Putamen (tissue), 1 donor: ENCODE measurements at regions not wholly inside any gene's neighbourhood (a gene's known extent, or its start where the extent isn't known, plus 50 kb on each side); places are given as distances from the start of the nearest gene placed in this dataset.
"Not testable (repeated sequence)": the region's sequence is repeated elsewhere in the genome, so short reads cannot be mapped to it uniquely, and the experiment has no call there.

ENCODE experiments used
- DNase-seq: peaks from one replicate; pipeline ENCODE4 v3.0.0-alpha.2; 2016; ENCODE audit warnings: low spot score

DNA sequence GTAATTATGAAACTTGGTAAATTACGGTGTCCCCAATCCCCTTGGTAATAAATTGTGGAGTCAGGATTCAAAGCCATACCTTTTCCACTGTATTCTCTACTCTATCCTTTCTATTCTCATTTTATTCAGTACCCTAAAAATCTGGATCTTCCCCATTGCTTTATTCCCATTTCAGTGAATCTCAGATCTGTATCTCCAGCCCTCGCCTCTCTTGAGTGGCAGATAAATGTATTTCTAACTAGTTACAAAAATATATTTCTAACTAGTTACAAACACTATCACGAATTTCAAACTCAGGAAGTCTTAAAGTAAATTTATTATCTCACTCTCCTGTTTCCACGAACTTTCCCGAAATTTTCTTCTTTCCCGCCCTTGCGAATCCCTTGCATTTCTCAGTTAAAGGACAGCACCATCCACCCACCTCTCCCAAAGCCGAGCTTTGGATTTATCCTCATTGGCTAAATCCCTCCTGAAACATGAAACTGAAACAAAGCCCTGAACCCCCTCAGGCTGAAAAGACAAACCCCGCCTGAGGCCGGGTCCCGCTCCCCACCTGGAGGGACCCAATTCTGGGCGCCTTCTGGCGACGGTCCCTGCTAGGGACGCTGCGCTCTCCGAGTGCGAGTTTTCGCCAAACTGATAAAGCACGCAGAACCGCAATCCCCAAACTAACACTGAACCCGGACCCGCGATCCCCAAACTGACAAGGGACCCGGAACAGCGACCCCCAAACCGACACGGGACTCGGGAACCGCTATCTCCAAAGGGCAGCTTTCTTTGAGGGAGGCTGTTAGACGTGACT, 164.3 kb upstream of the PABPC3 start:
- no peak for DNase-seq

DNA sequence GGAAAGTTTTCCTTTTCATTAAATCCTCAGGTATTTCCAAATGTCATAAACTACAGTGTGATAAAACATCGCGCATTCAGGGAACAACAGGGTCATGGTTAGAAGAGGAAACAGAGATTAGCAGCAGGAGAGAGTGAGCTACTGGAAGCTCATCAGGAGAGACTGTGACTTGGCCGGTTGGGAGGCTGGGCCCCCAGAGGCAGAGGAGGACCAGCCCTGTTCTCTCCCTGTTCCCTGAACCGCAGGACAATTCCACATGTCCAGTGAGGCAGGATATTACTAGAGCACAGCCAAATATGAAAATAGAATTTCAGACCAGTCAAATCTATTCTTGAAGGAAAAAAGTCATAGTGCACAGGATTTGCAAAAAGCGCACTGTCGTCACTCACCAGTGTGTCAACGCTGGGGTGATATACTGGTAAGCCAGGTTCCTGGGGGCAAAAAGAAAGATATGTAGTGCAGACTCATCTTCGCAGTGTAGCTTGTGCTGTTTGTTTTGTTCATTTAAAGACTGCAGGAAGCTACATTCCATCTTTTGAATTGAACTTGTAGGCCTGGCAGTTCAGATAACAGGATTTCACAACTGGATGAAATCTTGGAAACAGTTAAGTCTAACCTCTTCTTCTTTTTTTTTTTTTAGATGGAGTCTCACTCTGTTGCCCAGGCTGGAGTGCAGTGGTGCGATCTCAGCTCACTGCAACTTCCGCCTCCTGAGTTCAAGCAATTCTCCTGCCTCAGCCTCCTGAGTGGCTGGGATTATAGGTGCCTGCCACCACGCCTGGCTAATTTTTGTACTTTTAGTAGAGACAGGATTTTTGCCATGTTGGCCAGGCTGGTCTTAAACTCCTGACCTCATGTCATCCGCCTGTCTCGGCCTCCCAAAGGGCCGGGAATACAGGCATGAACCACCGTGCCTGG, 162.6 kb upstream of the PABPC3 start:
- DNase-seq, result not testable (repeated sequence)

GRCh38 chr13:24934024-24934385, 161.9 kb upstream of the PABPC3 start:
- not testable (repeated sequence) for DNase-seq

GRCh38 chr13:24938966-24939365, 157.0 kb upstream of the PABPC3 start:
- DNase-seq, result no peak

GRCh38 chr13:24941023-24941713, 154.8 kb upstream of the PABPC3 start:
- not testable (repeated sequence) for DNase-seq

GRCh38 chr13:24943136-24943535, 152.8 kb upstream of the PABPC3 start:
- DNase-seq, result no peak

DNA sequence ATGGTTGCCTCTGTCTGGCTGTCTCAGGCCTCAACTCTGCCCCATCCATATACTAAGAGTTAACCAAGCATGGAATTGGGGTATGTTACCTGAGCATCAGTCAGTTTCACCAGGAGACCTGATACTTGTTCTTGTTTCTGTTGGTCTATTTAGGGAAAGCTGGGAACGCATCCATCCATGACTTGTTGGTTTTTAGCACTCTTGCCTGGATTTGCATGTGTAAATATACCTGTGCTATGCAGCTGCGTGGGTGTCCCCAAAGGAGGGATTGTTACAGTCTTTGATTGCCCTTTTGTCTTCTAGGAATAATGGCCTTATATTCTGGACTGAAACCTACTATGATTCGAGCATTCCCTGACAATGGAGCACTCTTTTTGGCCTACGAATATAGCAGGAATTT, 151.9 kb upstream of the PABPC3 start:
- DNase-seq, result not testable (repeated sequence)

DNA sequence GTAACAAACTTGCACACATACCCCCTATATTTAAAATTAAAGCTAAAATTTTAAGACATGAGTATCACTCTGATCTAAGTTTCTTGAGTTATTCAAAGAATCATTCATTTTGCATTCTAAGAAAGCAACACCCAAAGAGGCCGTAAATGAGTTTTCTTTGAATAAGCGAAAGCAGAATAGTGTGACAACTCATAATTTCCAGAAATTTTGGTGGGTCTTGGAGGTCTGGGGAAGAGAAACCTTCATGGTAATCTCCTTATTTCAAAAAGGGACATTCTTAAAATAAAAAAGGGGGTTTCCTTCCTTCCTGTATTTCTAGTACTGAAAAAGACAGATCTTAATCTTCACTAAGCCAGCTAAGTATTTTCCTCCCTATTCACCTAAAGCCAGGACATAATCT, 147.0 kb upstream of the PABPC3 start:
- not testable (repeated sequence) for DNase-seq

GRCh38 chr13:24950611-24951010, 145.3 kb upstream of the PABPC3 start:
- DNase-seq, result not testable (repeated sequence)

GRCh38 chr13:24967970-24968369, 128.0 kb upstream of the PABPC3 start:
- DNase-seq, result not testable (repeated sequence)

- not testable (repeated sequence) for DNase-seq
Observed at GRCh38 chr13:24968416-24968815, 127.5 kb upstream of the PABPC3 start.

DNA sequence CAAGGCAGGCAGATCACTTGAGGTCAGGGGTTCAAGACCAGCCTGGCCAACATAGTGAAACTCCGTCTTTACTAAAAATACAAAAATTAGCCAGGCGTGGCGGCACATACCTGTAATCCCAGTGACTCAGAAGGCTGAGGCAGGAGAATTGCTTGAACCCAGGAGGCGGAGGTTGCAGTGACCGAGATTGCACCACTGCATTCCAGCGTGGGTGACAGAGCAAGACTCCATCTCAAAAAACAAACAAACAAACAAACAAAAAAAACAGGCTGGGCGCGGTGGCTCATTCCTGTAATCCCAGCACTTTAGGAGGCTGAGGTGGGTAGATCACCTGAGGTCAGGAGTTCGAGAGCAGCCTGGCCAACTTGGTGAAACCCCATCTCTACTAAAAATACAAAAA, 122.8 kb upstream of the PABPC3 start:
- DNase-seq, result not testable (repeated sequence)

GRCh38 chr13:24981181-24981803, 114.6 kb upstream of the PABPC3 start:
- DNase-seq, result not testable (repeated sequence)

GRCh38 chr13:24982333-24982999, 113.5 kb upstream of the PABPC3 start:
- DNase-seq, result no peak

GRCh38 chr13:24983094-24983493, 112.8 kb upstream of the PABPC3 start:
- no peak for DNase-seq

DNA sequence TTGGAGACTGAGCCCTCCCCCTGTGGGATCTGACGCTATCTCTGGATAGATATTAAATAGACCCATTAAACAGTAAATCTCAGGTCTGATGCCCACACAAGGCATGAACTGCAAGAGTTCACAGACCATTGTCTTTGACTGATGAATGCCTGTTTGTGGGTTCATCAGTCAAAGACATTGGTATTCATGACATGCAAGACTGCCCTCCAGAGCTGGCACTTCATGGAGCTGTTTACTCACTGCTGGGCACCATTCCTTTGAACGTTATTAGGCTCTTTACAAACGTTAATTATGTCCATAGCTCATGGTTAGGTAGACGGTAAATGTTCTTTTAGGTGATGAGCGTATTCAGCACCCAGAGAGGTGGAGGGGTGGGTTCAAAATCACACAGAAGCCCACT, 111.8 kb upstream of the PABPC3 start:
- DNase-seq, result no peak

DNA sequence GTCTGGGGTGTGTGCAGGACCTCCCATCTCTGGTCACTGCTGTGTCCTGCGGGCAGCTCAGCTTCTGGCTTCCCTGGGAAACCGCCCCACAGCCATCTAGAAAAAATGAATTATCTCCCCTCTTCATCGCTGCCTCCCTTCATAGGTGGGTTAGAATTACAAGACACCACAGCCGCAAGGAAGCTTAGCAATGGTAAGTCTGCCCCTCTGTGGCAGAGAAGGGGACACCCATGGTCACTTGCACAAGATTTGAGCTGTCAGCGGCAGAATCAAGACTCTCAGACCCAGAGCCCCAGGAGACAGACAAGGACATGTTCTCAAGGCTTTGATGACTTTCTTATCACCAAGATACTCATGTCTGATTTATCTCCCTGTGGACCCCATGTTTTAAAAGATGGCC, 110.8 kb upstream of the PABPC3 start:
- no peak for DNase-seq

DNA sequence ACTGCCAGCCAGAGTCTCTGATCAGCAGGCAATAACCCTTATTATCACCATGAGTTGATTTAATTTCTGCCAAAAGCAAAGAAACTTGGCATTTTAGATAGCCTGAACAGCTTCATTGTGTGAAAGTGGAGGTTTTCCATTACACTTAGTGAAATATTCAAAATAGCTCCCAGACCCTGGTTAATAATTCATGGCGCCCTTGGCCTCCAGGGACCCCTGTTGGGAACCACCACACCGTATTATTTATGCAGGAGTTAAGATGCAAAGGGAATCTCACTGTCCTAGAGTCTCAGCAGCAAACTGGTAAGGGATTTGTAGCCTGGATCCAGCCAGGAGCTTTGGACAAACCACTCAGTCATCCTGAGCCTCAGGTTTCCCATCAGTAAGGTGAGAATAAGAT, 110.0 kb upstream of the PABPC3 start:
- no peak for DNase-seq

DNA sequence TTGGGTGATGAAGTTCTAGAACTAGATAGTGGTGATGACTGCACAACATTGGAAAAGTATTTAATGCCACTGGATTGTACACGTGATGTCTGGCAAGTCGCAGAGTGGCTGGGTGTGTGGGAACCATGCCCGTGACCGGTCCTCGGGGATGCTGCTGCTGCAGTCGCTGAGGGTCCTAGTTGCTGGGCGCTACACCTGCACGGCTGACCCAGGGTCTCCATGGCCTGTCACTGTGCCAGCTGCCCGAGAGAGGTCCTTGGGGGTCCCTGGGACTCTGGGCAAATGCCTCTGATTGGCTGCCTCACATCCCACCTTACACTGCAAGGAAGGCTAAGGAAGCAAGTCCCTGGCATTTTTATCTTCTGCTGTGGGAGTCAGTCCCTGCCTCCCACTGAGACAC, 109.1 kb upstream of the PABPC3 start:
- no peak for DNase-seq

DNA sequence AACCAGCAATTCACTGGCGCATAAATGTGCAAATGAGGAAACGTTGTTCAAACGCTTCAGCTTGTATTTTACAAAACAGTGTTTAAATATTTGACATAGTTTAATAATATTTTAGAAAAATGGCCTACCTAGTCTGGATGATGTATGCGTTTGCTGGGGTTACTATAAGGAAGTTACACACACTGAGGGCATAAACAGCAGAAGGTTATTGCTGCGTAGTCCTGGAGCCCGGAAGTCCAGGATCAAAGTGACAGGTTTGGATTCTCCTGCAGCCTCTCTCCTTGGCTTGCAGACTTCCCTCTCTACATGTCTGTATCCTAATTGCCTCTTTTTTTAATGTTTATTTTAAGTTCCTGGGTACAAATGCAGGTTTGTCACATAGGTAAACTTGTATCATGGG, 106.0 kb upstream of the PABPC3 start:
- not testable (repeated sequence) for DNase-seq

- DNase-seq, result not testable (repeated sequence)
Observed at GRCh38 chr13:24992946-24993345, 103.0 kb upstream of the PABPC3 start.
